ENCODE measurements at regions not wholly inside any gene's neighbourhood (a gene's known extent, or its start where the extent isn't known, plus 50 kb on each side); places are given as distances from the start of the nearest gene placed in this dataset.

DNA sequence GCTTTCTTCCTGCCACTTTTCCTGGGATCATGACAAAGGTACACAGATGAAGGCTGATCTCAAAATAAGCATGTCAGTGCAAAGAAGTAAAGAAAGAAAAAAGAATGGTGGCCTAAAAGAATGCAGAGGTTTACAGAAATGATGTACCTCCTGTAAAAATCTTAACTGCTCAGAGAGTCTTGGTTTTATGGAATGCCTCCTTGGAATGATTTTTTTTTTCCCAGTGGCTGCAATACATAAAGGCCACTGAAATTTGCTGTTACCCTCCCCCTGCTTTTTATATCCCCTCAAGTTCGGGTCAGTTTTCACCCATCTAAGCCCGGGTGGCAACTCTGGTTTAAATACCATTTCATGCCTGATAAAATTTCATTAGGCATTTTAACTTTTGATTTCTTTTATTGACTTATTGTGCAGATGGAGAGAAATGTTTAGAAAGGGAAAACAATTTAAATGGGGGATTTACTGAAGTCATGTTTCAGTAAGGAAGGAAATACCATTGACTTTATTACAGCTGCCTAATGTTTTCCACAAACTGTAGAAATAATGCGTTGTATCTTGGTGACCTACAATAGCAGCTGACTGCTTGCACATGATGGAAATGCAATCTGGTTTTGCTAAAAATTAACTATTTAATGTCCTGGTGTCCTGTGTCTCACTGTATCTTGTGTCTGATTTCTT lies 102.5 kb downstream of the SAMD9 start:
- DNase-seq, result no peak

DNA sequence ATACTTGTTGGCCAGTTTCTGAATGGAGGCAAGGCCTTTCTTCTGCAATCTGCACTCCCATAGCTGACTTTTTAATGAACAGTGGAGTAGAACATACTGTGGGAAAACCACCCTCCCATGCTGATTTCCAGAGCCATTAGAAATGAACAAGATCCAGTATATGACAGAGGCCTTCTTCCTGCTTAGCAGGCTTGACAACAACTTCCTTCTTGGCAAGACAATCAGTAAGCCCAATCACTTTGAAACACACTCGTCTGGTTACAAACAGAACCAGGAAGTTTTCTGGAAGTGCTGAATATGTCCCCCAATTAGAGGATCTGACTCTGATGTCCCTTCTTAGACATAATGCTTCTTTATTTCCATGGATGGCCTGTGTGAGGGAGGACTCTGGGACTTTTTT lies 103.4 kb downstream of the SAMD9 start:
- DNase-seq, result no peak

GRCh38 chr7:93013446-93014061 lies 104.2 kb downstream of the SAMD9 start:
- DNase-seq, result no peak

GRCh38 chr7:93011351-93012294 lies 106.2 kb downstream of the SAMD9 start:
- no peak for DNase-seq

- DNase-seq, result no peak
Measured at GRCh38 chr7:93008833-93009232, 108.9 kb downstream of the SAMD9 start.

- no peak for DNase-seq
Measured at GRCh38 chr7:93006480-93007095, 111.2 kb downstream of the SAMD9 start.

DNA sequence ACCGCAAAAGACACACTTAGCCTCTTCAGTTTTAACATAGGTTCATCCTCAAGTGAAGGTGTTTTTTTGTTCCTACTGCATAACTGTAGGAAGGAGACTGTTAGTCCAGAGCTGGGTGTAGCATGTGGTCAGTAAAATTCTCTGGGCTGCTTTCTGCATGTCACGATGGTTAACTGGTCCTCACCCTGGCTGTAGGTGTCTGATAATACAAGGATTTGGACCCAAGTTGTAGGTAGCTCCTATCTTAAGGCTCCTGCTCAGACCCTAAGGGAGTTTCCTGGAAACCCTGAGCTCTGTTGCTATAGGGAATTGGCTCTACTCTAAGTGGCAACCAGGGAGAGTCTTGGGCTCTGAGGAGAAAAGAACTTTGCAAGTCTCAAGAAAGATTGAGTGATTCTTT lies 112.9 kb downstream of the SAMD9 start:
- no peak for DNase-seq

DNA sequence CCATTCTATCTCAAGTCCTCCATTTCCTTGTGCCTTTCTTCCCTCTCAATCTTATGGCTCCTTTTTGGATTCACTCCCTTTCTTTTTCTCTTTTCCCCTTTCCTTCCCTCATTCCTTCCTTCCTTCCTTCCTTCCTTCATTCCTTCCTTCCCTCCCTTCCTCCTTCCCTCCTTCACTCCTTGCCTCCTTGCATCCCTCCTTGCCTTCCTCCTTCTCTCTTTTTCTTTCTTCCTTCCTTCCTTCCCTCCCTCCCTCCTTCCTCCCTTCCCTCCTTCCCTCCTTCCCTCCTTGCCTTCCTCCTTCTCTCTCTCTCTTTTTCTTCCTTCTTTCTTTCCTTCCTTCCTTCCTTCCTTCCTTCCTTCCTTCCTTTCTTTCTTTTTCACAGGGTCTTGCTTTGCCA lies 120.1 kb downstream of the SAMD9 start:
- no peak for DNase-seq

DNA sequence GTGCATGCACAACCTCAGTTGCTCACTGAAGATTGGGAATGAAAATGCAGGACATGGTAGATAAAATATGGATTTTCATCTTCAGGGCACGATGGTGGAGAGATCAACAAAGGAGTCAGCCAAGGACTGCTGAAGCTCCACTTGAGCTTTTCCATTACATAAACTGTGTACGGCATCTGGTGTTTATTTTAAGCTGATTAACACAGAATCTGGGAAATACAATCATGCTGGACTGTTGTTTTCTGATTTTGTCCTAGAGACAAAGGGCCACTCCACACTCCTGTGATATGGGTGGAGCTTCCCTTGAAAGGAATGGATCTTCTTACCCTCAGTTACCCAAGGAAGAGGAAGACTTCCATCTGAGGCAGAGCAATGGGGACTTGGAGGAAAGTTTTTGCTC lies 120.6 kb downstream of the SAMD9 start:
- no peak for DNase-seq

DNA sequence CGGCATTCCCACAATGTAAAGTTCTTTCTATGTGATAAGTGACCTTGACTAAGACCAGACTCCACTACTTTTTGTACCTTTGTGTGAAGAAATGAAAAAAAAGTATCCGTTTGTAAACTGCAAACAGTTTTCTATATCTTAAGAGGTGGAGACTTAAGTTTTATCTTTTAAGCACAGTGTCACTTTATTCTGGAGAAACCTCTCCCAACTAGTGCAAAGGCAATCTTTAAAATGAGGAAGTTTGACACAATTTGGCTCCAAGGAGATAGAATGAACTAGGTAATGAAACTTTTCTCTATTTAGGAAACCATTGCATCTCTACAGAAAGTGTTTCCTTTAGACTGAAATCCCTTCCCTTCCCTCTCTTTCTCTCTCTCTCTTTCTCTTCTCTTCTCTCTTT lies 122.9 kb downstream of the SAMD9 start:
- no peak for DNase-seq

DNA sequence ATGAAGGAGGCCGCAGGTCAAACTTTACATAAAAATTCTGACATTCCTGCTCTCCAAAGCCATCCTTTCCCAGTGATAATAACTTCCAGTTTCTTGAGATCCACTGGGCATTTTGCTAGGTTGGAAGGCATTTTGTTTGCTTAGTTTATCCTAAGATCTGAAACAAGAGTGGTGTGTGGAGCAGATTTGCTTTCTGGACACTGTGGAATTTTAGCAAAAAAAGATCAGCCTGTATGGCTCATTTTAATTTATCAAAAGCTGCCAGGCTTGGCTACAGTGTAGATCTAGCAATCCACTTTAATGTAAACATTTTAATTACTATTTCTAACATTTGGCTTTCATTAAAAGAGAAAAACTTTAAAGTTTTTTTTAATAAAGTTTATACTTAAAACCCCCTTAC lies 124.8 kb downstream of the SAMD9 start:
- no peak for DNase-seq

GRCh38 chr7:92992483-92992882 lies 125.3 kb downstream of the SAMD9 start:
- DNase-seq, result no peak

DNA sequence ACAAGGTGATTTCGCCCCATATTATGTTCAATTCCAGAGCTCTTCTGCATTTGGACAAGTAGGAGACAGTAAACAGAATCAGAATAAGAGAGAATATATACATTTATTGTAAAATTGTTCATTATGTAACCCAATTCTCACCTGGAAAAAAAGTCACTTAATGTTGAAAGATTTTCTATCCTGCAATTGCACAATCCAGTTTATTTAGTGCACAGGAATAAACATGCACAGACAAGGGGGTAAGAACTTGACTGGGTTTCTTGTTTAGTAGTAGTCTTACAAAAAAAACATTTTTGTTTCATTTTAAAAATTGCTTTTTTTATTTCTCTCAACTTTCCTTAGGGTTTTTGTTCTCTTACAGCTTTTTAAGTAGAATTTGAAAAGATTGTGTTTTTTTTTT lies 126.6 kb downstream of the SAMD9 start:
- no peak for DNase-seq

- no peak for DNase-seq
Measured at GRCh38 chr7:92988941-92989545, 128.7 kb downstream of the SAMD9 start.

DNA sequence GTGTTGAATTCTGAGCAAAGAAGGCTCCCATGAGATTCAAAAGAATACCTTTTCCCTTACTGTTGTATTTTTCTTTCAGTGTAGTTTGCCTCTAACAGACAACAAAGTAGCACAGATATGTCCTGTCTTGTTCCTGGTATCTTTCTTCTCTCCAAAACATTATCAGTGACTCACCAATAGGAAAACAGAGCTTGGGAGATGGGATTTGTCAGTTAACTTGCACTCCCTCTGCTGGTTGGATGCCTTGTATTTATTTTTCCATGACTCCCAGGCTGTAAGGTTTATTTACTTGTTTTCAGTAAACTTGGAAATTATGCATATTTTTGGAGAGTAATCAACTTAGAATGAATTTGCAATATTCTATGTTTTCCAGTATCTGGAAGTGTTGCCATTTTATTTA lies 129.7 kb downstream of the SAMD9 start:
- no peak for DNase-seq

- DNase-seq, result no peak
Measured at GRCh38 chr7:92987538-92987937, 130.2 kb downstream of the SAMD9 start.

- DNase-seq, result no peak
Measured at GRCh38 chr7:92987095-92987494, 130.7 kb downstream of the SAMD9 start.

- no peak for DNase-seq
Measured at GRCh38 chr7:92982928-92983327, 134.9 kb downstream of the SAMD9 start.

DNA sequence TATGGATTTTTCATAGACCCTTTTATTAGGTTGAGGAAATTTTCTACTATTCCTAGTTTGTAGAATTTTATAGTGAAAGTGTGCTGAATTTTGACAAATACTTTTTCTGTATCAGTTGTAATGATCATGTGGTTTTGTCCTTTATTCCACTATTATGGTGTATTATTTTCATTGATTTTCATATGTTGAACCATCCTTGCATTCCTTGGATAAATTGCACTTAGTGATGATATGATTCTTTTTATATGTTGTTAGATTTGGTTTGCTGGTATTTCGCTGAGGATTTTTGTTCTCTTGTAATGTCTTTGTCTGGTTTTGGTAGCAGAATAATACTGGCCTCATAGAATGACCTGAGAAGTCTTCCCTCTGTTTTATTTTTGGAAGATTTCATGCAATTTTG lies 140.6 kb upstream of the CDK6 start:
- no peak for DNase-seq

GRCh38 chr7:92973974-92974373 lies 137.6 kb upstream of the CDK6 start:
- no peak for DNase-seq

GRCh38 chr7:92973293-92973731 lies 136.9 kb upstream of the CDK6 start:
- DNase-seq, result no peak

DNA sequence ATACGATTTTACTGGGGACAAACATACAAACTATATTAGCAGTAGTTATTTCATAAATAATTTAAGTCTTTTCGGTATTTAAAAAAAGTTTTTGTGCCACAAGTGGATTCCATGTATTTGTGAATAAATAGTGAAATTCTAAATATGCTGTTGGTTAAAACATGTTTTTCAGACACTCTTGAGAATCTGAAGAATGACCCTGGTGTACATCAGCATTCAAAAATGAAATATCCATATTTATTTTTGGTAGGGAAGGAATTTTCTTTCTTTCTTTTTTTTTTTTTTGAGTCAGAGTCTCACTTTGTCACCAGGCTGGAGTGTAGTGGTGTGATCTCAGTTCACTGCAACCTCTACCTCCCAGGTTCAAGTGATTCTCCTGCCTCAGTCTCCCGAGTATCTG lies 136.1 kb upstream of the CDK6 start:
- no peak for DNase-seq

- no peak for DNase-seq
Measured at GRCh38 chr7:92969061-92969460, 132.7 kb upstream of the CDK6 start.
